Fibroblast of lung (primary cell): ENCODE measurements at regions not wholly inside any gene's neighbourhood (a gene's known extent, or its start where the extent isn't known, plus 50 kb on each side); places are given as distances from the start of the nearest gene placed in this dataset.

ENCODE experiments used
- EZH2 ChIP-seq: IDR thresholded peaks from 2 replicates; pipeline ENCODE4 v1.5.1; 2012; ENCODE audit warnings: low read length, control low read depth, mild to moderate bottlenecking; ENCODE audit errors: missing control alignments
- TF ChIP-seq, protein P1 (sequence below), 2 donors: IDR thresholded peaks in 1 of 2; conservative IDR thresholded peaks in 1 of 2; 1 replicate in 1 of 2; 2 replicates in 1 of 2; pipeline ENCODE4 v1.5.1; 2011 to 2012; ENCODE audit warnings: low read length in 2 of 2, control low read depth in 1 of 2, inconsistent platforms in 1 of 2, low read depth in 1 of 2, mild to moderate bottlenecking in 1 of 2

DNA sequence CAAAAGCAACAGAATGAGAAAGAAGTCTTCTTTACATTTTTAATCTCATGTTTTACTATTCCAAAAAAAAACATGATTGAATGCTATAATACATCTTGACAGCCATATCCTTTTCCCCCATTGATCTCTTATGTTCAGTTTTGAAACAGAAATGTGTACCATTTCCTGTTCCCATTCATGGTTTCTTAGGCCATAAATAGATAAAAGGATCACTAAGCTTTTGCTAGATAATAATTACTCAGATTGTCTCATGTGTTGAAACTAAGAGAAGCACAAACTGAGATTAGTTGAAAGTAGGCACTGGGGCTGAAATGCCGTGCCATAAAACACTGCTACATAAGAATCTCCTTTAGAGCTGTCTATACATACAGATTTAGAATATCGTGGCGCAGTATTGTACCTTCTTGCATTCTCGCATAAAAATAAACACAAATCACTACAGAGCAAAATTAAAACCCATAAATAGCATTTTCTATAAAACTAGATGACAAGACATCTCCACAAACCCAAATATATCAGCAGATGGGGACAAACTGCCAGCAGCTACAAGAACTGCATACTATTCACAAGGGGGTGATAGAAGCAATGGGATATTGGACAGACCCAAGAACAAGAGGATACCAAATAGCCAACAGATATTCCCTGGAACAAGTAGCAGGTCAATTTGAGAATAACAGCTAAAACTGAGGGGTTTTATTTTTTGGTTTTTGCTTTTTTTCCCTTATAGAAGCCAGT is 405.3 kb upstream of the PRMT6 start:
- TF ChIP-seq, protein P1, sequence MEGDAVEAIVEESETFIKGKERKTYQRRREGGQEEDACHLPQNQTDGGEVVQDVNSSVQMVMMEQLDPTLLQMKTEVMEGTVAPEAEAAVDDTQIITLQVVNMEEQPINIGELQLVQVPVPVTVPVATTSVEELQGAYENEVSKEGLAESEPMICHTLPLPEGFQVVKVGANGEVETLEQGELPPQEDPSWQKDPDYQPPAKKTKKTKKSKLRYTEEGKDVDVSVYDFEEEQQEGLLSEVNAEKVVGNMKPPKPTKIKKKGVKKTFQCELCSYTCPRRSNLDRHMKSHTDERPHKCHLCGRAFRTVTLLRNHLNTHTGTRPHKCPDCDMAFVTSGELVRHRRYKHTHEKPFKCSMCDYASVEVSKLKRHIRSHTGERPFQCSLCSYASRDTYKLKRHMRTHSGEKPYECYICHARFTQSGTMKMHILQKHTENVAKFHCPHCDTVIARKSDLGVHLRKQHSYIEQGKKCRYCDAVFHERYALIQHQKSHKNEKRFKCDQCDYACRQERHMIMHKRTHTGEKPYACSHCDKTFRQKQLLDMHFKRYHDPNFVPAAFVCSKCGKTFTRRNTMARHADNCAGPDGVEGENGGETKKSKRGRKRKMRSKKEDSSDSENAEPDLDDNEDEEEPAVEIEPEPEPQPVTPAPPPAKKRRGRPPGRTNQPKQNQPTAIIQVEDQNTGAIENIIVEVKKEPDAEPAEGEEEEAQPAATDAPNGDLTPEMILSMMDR (conservative IDR thresholded peaks at IDR 0.05 in 1 of 2, IDR thresholded peaks at IDR 0.05 in 1 of 2; ENCODE audit: low read depth in 1 of 2, low read length in 2 of 2) = no peak
- TF ChIP-seq EZH2 = no peak
